GM12878 (cell line): ENCODE measurements at regions not wholly inside any gene's neighbourhood (a gene's known extent, or its start where the extent isn't known, plus 50 kb on each side); places are given as distances from the start of the nearest gene placed in this dataset.
"Not testable (repeated sequence)": the region's sequence is repeated elsewhere in the genome, so short reads cannot be mapped to it uniquely, and the experiment has no call there.

Experiments
- ATAC-seq: fragments of 200-7000 bp; cut with Tn5 transposase; 3 replicates; pipeline ENCODE4 v1.9.1; 2020; ENCODE audit warnings: mild to moderate bottlenecking, moderate library complexity
- BruUV-seq: library from RNA; stranded (reverse); fragments of 400-500 nt; replicated peaks from 2 replicates; lab custom pipeline; 2021; lab: Mats Ljungman, UMichigan
- CTCF ChIA-PET: fragments of 300-600 bp; sonication (Branson Sonifier 250); formaldehyde crosslinking; extraction: SDS; loops from one replicate; lab custom pipeline; 2021; ENCODE audit warnings: inconsistent platforms; lab: Yijun Ruan, JAX
- POLR2A ChIA-PET: fragments of 350-600 bp; formaldehyde crosslinking; extraction: SDS; loops from one replicate; lab custom pipeline; 2021; ENCODE audit warnings: inconsistent platforms; lab: Charles Lee
- RAD21 ChIA-PET: fragments of 300-600 bp; sonication (Branson Sonifier 250); formaldehyde crosslinking; loops from one replicate; lab custom pipeline; 2023; ENCODE audit warnings: antibody characterized with exemption; ENCODE audit not compliant: unreplicated experiment; lab: Charles Lee
- SMC1A ChIA-PET: fragments of 300-600 bp; sonication (Branson Sonifier 250); formaldehyde crosslinking; loops from one replicate; lab custom pipeline; 2023; ENCODE audit not compliant: unreplicated experiment, uncharacterized antibody; lab: Charles Lee
- DNase-seq: peaks from one replicate; pipeline ENCODE4 v3.0.0-alpha.2; 2011; ENCODE audit warnings: low read depth, low spot score
- FAIRE-seq: peaks from 3 replicates; lab custom pipeline; 2011; peaks lifted over from hg19 to GRCh38; lab: Jason Lieb, UNC
- H2AFZ ChIP-seq: 2 replicates; pipeline ENCODE4 v1.6.0; 2011; ENCODE audit warnings: low read depth, low read length, control low read depth; ENCODE audit not compliant: control insufficient read depth
- H3K27ac ChIP-seq: 2 replicates; pipeline ENCODE4 v1.5.1; 2011; ENCODE audit warnings: control low read depth; ENCODE audit not compliant: control insufficient read depth, insufficient read depth
- H3K27me3 ChIP-seq, 2 experiments: replicated peaks in 1 of 2; 2 replicates each; pipeline versions ENCODE4 v1.6.0 to v1.6.1; 2011; ENCODE audit warnings: low read length in 1 of 2; ENCODE audit not compliant: control insufficient read depth in 2 of 2, insufficient read depth in 2 of 2
- H3K36me3 ChIP-seq, 2 experiments: 2 replicates each; pipeline ENCODE4 v1.5.1; 2011; ENCODE audit warnings: low read length in 1 of 2; ENCODE audit not compliant: control insufficient read depth in 2 of 2, insufficient read depth in 2 of 2
- H3K4me1 ChIP-seq: 2 replicates; pipeline ENCODE4 v1.6.1; 2011; ENCODE audit warnings: mild to moderate bottlenecking, low read length, moderate library complexity, mixed read lengths; ENCODE audit not compliant: control insufficient read depth, insufficient read depth
- H3K4me2 ChIP-seq: 2 replicates; pipeline ENCODE4 v1.6.0; 2011; ENCODE audit warnings: control low read depth; ENCODE audit not compliant: control insufficient read depth, insufficient read depth
- H3K4me3 ChIP-seq: fragments of 200-600 bp; sonication (generic); 2 replicates; pipeline ENCODE4 v1.5.1; 2016
- H3K79me2 ChIP-seq: 2 replicates; pipeline ENCODE4 v1.6.0; 2011; ENCODE audit warnings: low read length; ENCODE audit not compliant: control insufficient read depth, insufficient read depth
- H3K9ac ChIP-seq: 2 replicates; pipeline ENCODE4 v1.8.0; 2011; ENCODE audit warnings: low read length, control low read depth, mixed read lengths; ENCODE audit not compliant: control insufficient read depth, insufficient read depth
- H3K9me3 ChIP-seq: replicated peaks from 3 replicates; pipeline ENCODE4 v1.5.1; 2011; ENCODE audit warnings: mild to moderate bottlenecking, low read length; ENCODE audit not compliant: control insufficient read depth, insufficient read depth
- H4K20me1 ChIP-seq: 2 replicates; pipeline ENCODE4 v1.6.0; 2011; ENCODE audit not compliant: control insufficient read depth, insufficient read depth
- whole genome bisulfite sequencing: methylation state at CpG from one replicate; pipeline ENCODE4 v1.1.6; 2016; ENCODE audit warnings: low lambda C conversion rate; ENCODE audit not compliant: insufficient replicate concordance, insufficient coverage; ENCODE audit errors: missing lambda C conversion rate; 5-methylcytosine and 5-hydroxymethylcytosine counted together
- in situ Hi-C: fragments of 300-500 bp; cut with MboI; formaldehyde crosslinking; loops from 9 replicates; pipeline ENCODE4 v1.14.3; 2018; ENCODE audit warnings: mixed read lengths
- intact Hi-C: fragments of 100-400 bp; cut with micrococcal nuclease; formaldehyde crosslinking; loops from one replicate; pipeline ENCODE4 v1.14.2; 2022; ENCODE audit not compliant: unreplicated experiment

- SMC1A ChIA-PET, in situ Hi-C loops, H3K9me3 ChIP-seq, POLR2A ChIA-PET, RAD21 ChIA-PET, CTCF ChIA-PET, H3K9ac ChIP-seq, H2AFZ ChIP-seq, ATAC-seq, H3K4me3 ChIP-seq, H3K79me2 ChIP-seq, H3K27me3 ChIP-seq, intact Hi-C loops, H3K36me3 ChIP-seq, FAIRE-seq, H3K4me1 ChIP-seq, H4K20me1 ChIP-seq, DNase-seq, BruUV-seq, H3K27ac ChIP-seq, H3K4me2 ChIP-seq: not testable (repeated sequence)
- WGBS = 63% methylated on average over 10 of the region's 11 CpGs
These were observed 71.7 kb upstream of the HMX1 start for GRCh38 chr4:8943367-8943766.

GRCh38 chr4:8942088-8942487 is 70.4 kb upstream of the HMX1 start:
- ATAC-seq, H4K20me1 ChIP-seq, H3K79me2 ChIP-seq, DNase-seq, H3K36me3 ChIP-seq, H3K27ac ChIP-seq, H3K9me3 ChIP-seq, H3K27me3 ChIP-seq, FAIRE-seq, H3K9ac ChIP-seq, RAD21 ChIA-PET, H2AFZ ChIP-seq, BruUV-seq, SMC1A ChIA-PET, intact Hi-C loops, H3K4me3 ChIP-seq, POLR2A ChIA-PET, in situ Hi-C loops, H3K4me2 ChIP-seq, CTCF ChIA-PET, H3K4me1 ChIP-seq: not testable (repeated sequence)
- WGBS = 67% methylated on average over 11 of the region's 11 CpGs

GRCh38 chr4:8941492-8941805 is 69.8 kb upstream of the HMX1 start:
- intact Hi-C loops, H3K4me2 ChIP-seq, H3K36me3 ChIP-seq, H3K9me3 ChIP-seq, SMC1A ChIA-PET, DNase-seq, FAIRE-seq, H3K79me2 ChIP-seq, H3K27me3 ChIP-seq, RAD21 ChIA-PET, CTCF ChIA-PET, H3K27ac ChIP-seq, H4K20me1 ChIP-seq, POLR2A ChIA-PET, H3K4me1 ChIP-seq, H2AFZ ChIP-seq, ATAC-seq, BruUV-seq, H3K9ac ChIP-seq, H3K4me3 ChIP-seq, in situ Hi-C loops: not testable (repeated sequence)
- WGBS = 70% methylated on average over 6 of the region's 6 CpGs
